HG02970 (cell line): ENCODE measurements at regions not wholly inside any gene's neighbourhood (a gene's known extent, or its start where the extent isn't known, plus 50 kb on each side); places are given as distances from the start of the nearest gene placed in this dataset.
"Not testable (repeated sequence)": the region's sequence is repeated elsewhere in the genome, so short reads cannot be mapped to it uniquely, and the experiment has no call there.

Experiments used
- ATAC-seq: cut with Tn5 transposase; IDR thresholded peaks from one replicate; pipeline ENCODE4 v1.9.1; 2021; ENCODE audit warnings: mild to moderate bottlenecking, moderate library complexity, moderate number of reproducible peaks; ENCODE audit not compliant: unreplicated experiment, low FRiP score

DNA sequence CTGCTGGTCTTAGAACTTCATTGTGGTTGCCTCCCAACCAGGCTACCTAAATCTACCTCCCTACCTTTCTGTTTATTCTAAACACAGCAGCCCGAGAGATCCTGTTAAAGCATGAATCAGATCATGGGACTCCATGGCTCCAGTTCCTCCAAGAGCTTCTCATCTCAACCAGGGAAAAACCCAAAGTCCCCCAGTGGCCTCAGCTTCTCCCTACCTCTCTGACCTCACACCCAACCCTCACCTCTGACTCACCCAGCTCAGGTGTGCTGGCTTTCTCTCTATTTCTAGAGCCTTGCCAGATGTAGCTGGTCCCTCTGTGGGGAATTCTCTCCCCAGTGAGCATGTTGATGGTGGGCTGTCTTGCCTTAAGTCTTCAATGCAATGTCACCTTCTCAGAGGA is 93.8 kb upstream of the COPS8 start:
- ATAC-seq, result no peak

DNA sequence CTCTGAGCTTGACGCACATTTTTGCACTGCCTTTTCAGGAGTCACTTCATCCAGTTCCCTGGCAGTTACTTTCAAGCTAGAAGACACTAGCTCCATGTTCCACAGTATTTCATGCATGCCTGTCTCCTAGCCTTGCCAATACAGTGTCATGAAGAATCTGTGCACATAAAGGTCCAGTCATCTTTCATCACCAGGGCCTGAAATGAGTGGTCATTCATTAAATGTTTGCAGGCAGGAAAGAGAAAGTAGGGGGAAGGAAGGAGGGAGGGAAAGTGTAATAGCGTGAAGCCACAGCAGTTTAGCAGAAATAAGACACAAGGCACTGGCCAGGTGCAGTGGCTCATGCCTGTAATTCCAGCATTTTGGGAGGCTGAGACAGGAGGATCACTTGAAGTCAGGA is 92.4 kb upstream of the COPS8 start:
- ATAC-seq, result no peak

DNA sequence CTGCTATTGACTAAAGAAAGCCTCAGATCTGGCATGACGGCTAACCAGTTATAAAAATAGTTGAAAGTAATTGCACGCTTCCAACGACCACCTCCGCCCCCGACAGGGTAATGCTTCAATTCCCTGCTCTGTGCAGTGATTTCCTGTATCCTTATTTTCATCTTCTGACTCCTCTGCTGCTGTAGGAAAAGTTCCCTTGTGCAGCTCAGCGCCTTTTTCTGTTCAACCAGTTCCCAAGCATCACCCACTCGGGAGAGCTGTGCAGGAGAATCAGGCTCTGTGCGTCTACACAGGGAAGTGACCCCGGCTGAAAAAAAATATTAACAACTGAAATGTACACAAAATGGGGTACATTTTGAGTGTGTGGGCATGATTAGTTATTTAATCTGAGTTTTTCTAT is 91.3 kb upstream of the COPS8 start:
- no peak for ATAC-seq

DNA sequence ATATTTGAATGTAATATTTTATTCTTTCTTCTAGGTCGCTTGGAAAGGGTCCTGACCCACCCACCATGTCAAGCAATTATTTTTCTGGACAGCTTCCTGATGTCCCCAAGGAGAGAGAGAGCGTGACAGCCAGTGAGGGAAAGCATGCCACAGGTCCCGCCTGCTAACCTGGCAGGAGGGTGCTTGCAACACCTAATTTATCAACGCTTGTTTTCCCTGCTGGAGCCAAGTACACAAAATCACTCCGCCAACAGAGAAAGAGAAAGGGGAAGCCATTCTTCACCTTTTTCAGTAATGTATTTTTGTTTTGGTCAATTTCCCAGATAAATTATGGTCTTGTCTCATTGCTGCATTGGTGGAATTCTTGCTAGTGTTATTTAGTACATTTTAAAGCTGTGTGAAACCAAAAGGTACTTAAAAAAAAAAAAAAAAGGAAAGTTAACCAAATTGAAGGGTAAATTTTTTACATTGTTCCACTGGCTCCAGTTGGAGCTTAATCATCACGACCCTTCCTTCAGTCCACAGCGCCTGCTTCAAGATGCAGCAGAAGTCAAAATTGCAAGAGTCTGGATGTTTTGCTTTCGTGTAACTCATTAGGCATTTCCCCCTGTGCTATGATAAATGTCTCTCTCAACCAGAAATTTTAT is 88.5 kb upstream of the COPS8 start:
- no peak for ATAC-seq

DNA sequence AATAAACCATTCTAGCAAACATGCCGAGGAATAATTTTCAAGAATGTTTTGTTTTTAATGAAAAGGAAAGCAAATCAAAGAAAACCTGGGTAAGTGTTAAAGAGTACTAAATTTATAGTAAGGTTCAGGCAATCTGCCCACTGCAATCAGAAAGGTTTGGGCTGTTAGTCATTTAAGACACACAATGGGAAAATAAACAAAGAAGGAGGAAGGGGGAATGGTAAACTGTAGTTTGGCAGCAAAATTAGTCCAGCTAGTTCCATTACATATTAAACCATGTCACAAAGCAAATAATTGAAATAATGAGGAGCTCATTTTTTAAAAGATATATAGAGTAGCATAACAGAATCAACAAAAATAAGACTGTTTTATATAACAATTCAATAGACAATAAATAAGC is 87.5 kb upstream of the COPS8 start:
- ATAC-seq, result no peak

DNA sequence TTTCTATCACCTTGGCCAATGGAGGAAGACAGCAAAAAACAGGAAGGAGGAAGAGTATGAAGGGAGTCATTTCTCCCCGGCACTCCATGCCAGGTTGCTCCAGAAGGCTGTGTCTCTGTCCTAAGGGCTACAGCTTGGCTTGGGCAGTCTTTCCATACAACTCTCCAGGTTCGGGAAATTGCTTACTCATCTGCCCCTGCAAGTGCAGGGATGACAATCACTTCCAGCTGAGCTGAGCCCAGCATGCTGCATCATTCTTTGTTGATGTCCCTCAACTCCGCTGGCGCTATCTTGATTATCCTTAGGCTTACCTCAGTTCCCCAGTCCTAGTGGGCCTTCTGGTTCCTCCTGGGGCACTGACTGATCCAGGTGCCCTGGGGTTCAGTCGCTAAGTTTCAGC is 86.9 kb upstream of the COPS8 start:
- no peak for ATAC-seq

DNA sequence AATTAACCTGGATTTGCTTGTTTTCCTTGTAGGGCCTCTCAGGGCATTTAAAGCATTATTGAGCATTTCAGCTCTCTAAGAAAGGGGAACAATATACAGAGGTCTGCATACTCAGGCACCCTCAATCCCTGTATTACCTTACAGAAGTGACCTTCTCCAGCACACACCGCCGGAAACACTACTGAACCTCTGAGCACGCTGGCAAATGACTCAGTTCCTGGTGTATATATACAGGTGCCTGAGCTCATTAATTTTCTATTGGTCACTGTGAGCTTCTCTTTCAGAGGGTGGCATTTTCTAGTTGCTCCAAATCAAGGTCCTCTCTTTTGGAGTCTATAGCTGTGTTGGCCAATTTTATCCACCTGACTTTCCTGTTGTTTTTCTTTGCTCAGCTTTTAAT is 85.2 kb upstream of the COPS8 start:
- ATAC-seq, result no peak

DNA sequence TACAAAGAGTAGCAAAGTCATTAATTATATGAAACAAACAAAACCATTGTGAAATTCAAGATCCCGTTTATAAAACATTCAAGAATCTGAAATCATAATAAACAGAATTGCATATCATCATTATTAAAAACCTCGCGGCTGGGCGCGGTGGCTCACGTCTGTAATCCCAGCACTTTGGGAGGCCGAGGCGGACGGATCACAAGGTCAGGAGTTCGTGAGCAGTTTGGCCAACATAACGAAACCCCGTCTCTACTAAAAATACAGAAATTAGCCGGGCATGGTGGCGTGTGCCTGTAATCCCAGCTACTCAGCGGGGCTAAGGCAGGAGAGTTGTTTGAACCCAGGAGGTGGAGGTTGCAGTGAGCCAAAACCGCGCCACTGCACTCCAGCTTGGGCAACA is 80.3 kb upstream of the COPS8 start:
- ATAC-seq, result not testable (repeated sequence)

DNA sequence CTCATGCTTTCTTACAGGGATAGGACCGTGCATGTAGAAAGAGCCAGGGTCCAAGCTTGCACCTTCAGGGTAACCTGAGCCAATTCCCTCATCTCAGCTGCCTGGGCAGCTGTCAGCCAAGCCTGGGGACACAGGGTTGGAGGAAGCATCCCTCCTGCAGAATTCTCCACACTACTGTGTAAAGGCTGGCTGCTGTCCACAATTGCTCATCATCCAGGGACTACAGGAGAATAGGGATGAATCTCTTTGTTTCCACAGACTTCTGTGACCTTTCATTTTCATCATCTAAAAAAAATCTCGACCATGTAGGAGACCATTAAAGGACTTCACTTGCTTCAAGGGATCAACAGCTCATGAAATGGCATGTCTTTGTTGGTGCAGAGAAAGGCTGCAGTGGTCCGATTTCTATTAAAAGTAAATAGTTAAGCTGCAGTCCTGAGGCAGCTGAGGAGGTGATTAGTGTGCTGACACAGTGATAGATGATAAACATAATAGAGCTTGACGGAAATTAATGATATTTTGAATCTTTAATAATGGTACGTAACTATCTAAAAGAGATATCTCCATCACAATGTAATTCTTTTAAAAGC is 74.4 kb upstream of the COPS8 start:
- ATAC-seq, result no peak

DNA sequence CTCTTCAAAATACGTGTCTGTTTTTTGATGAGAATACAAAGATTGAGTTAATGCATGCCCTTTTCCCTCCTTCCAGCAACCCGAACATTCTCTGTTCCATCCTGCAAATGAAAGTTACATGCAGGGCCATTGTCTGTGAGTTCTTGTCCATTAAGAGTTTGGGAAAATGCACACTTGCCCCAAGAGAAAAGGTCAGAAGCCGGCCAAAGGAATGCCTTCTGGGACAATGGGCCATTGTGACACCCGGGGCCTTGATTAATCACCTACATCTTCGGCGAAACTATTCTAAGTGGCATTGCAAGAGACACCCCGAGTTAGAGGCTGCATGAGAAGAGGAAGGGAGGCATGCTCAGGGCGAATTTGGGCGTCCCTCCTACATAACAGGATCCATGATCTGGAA is 73.7 kb upstream of the COPS8 start:
- no peak for ATAC-seq

DNA sequence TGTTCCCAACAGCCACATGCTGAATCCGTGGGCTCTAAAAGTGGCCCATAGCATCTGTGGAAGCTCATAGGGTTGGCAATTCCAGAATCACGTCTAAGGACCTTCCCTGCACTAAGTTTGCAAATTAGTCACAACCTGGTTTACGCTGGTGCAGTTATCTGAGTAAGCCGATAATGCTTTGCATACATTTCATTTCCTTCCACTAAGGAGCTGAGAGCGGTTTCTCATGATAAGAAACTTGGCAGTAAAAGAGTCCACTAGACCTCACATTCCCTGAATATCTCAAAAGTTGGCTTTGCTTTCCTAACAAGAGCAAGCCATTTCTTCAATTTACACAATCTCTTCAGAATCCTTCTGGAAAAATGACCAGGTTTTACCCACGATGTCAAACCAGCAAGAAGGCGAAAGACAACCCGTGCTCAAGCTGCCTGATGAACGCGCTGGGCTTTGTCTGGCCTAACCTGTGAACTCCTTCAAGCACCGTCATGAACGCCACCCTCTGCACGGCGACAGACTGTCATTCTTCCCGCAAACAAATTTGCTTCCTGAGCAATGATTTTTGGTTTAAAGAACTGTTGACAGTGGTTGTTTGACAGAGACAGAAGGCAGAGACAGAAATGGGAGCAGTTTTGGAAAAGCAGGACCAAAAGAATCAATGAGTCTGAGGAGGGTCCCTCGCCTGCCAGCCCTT is 73.0 kb upstream of the COPS8 start:
- ATAC-seq, result no peak

DNA sequence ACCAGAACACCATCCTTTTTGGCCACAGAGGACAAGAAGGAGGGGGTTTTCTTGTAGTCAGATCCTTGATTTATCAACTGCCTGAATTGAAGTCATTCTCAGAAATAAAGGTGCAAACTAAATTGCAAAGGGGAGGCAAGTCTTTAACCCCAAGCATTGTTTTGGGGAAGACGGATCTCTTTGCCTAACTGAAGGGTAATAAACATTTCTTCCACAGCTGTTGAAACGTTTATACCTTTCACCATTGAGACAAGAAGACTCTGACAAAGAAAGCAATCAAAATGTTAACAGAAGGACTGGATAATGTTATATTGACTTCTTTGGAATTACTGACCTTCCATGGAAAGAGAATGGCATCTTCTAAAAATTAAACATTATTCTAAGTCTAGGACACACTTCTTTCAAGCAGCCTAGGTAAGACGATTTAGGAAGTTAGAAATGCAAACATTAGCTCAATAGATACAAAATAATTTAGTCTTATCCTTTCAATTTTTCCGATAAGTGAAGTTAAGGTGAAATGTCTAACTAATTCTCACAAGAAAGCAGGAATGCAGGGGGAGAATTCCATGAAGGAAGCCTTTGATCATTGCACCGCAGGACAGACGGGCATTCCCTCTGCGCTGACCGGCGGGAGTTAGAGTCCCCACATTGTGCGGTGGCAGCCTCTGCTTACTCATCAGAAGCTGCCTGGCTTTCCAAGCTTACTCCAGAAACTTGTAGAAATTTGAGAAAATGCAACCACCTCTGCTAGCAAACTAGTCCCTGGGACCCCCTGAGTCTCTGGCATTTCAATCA is 69.4 kb upstream of the COPS8 start:
- ATAC-seq, result no peak

DNA sequence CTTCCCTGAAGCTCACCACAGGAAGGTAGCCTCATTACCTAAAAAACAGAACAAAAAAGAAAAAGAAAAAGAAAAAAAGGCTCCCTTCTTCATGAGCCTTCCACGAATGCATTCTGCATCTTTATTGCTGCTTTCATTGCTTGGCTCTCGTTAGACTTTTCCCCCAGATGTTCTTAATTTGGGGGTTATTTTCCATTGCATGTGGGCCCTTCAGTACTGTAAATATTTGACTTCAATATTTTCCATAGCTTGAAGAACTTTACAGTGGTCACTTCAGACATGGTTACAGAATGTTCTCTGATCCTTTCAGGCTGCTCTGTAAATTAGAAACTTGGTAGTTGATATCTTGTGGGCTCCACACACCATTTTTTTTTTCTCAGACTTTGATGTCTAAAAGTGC is 65.6 kb upstream of the COPS8 start:
- ATAC-seq, result no peak

DNA sequence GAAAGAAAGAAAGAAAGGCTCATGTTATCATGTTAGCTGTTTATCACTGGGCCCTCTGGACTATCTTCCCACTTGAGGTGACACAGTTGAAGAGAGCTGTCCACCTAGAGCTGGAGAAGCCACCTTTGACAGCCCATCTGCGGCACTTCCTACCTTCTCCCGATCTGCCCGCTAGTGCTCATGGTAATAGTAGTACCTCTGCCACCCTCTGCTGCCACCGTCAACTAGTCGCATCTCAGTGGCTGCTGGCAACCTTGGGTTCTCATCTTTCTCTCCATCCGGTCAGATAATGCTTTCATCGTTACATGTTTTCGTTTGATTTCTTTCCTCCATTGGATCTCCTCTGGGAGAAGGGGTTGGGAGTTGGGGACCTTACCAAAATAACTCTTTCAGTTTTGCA is 63.2 kb upstream of the COPS8 start:
- ATAC-seq, result no peak

DNA sequence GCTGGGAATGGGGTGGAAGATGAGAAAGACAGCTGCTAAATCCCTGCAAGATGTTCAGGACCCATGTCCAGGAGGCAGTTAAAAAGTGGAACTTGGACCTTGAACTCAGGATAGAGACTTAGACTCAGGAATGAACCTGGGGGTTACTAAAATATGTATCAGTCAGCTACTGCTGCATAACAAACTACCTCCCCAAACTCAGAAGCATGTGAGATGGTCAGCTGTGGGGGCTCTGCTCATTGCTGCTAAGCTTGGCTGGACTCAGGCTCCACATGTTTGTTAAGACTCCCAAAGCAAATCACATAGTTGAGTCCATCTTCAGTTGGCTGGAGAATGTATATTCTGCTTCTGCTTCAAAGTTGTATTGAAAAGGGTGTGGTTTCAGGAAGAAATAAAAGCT is 61.4 kb upstream of the COPS8 start:
- no peak for ATAC-seq

DNA sequence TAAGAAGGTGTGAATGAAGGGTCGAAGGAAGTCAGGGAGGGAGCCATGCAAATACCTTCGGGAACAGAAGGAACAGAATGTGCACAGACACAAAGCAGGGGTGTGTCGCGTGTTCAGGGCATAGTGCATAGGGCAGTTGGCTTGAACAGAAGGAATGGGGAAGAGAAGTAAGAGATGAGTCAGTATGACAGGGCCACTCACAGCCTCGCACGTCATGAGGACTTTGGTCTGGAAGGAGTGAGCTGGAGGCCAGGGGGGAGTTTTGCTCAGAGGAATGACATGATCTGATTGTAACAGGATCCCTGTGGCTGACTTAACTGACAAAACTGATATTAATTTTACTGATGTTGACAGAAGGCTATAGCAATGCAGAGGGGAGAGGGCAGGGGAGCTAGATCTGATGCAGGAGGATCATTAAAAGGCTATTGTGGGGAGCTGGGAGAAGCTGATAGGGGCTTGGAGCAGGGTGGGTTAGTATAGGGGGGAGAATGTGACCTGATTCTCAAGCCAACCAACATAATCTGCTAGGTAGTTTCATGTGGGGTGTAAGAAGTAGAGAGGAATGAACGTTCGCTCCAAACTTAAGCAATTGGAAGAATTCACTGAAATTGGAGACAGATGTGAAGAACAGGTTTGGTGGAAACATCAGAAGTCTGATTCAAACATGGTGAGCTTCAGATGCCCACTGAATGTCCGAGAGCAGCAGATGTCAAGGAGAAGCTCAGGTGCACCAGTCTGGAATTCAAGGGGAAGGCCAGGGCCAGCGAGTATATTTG is 60.4 kb upstream of the COPS8 start:
- no peak for ATAC-seq

DNA sequence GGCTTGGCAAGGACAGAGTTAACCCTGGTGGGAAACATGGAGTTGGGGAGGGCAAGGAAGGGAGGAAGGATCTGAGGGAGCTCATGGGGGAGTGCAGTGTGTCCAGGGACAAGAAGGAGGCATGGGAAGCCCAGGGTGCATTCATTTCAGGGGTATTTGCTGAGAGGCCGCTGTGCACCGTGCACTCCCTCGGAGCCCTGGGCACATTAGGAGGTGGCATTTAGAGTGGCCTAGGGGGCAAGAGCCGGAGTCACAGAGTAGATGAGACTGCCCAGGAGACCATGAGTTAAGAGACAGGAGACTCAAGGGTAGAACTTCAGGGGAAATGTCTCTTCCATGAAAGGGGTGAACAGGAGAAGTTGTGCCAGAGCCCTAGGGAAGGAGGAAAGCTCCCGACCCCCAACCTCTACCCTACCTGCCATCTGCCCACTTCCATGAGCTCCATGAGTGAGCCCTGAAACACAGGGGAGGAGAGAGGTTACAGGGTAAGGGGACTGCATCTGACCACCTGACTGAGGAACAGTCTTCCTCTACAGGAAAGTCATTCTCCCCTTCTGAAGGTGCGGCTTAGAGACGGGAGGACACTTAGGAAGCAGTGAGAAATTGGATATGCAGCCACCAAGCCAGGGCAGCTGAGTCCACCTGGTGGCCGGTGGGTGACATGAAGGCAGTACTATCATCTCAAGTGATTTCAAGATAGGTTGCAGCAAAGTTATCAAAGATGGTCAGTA is 58.5 kb upstream of the COPS8 start:
- ATAC-seq, result no peak

DNA sequence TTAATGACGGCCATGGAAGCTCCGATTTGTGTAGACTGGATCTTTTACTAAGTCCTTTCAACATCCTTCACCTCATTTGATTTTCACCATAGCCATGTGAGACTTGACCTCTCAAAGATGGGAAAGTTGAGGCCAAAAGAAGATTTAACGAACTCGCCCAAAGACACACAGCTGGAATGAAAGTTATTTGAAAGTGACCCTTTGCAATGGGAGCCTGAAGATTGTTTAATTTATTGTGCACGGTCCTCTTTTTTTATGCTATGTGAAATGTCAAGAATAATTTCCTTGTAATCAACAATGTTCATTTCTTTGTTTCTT is 58.0 kb upstream of the COPS8 start:
- ATAC-seq, result no peak

DNA sequence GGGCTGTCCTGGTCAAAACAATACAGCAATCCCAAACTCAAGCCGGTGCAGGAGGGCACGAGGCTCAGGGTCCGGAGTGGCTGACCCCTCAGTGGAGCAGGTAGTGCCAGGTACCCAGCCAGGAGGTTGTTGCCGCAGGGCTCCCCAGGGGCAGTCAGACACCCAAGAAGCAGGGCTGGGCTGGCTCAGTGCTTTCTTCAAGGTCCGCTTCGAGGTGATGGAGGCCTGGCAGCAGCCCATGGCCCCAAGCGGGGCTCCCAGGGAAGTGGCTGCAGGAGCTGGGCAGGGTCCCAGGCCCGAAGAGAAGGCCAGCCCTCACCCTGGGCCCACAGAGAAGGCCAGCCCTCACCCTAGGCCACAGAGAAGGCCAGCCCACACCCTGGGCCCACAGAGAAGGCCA is 55.3 kb upstream of the COPS8 start:
- ATAC-seq, result no peak

DNA sequence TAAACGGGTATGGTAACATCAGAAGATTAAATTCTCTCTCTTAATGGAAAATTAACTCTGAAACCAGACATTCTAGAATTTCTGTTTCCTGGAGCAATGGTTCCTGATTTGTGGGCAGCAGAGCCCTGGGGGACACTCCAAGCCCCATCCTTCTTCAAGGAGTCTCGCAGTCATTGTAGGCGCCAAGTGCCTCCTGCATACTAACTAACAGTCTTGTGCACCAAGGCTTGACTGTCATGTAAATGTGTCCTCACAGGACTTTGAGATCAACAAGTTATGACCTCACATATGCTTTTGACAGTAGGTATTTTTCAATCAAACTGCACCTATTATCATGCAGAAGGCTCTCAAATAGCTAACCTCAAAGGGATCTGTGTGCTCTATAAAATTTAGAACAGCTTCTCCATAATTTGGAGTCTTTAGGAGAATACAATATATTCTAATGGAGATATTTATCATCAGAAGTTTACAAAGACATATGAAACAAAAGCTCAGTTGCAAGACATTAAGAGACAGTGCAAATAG is 52.1 kb upstream of the COPS8 start:
- no peak for ATAC-seq
